ENCODE measurements at regions not wholly inside any gene's neighbourhood (a gene's known extent, or its start where the extent isn't known, plus 50 kb on each side); places are given as distances from the start of the nearest gene placed in this dataset.

DNA sequence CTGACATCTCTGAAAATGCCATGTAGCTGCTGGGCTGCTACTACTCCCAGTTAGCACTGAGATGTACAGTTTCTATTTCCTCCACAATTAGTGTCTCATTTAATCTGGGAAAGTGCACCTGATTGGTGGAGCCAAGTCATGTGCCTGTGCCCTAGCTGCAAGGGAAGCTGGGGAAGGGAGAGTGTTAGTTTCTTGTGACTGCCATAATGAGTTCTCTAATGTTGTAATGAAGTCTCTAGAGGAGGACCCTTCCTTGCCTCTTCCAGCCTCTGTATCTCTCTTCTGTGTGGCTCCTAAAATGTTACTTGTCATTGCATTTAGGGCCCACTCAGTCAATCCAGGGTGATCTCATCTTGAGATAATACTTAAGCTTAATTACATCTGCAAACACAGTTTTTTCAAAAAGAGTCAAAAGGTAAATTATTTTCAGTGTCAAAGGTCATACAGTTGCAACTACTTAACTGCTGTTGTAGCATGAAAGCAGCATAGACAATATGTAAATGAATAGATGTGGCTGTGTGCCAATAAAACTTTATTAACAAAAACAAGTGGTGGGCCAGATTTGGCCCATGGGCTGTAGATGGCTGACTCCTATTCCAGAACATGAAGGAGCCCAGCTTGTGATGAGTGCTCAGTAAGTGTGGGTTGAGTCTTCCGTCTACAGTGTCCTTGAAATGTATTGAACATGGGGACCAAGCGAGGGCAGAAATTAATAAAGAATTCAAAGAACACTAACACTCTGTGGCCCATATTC is 137.2 kb upstream of the MAP1LC3B2 start:
- TF ChIP-seq, protein P1, sequence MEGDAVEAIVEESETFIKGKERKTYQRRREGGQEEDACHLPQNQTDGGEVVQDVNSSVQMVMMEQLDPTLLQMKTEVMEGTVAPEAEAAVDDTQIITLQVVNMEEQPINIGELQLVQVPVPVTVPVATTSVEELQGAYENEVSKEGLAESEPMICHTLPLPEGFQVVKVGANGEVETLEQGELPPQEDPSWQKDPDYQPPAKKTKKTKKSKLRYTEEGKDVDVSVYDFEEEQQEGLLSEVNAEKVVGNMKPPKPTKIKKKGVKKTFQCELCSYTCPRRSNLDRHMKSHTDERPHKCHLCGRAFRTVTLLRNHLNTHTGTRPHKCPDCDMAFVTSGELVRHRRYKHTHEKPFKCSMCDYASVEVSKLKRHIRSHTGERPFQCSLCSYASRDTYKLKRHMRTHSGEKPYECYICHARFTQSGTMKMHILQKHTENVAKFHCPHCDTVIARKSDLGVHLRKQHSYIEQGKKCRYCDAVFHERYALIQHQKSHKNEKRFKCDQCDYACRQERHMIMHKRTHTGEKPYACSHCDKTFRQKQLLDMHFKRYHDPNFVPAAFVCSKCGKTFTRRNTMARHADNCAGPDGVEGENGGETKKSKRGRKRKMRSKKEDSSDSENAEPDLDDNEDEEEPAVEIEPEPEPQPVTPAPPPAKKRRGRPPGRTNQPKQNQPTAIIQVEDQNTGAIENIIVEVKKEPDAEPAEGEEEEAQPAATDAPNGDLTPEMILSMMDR (IDR thresholded peaks at IDR 0.05), result no peak
- no peak for DNase-seq (ENCODE audit: low spot score)
- no peak overlapping the region for H3K27ac ChIP-seq

DNA sequence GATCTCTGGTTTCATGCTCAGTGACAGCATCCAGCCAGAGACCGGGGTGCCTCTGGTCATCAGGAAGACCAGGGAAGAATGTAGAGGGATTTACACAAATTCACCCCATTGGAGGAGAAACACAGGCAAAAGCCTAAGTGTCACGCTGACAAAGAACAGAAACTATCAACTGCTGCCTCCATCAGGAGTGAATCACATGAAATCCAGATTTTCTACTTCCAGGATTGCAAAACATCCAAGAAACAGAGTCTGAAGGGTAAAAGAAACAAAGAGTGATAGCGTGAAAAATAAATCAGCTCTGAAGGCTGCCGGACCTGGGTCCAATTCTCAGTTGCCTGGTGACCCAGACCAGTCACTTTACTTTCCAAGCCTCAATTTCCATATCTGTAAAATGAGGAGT is 136.1 kb upstream of the MAP1LC3B2 start:
- TF ChIP-seq, protein P1 (IDR thresholded peaks at IDR 0.05), result no peak
- no peak overlapping the region for H3K4me3 ChIP-seq
- peaks cover 0 to 6% of the 10 kb centered on the region in 2 donors for H3K9me3 ChIP-seq
- DNase-seq (ENCODE audit: low spot score), result no peak
- H3K27ac ChIP-seq, result no peak overlapping the region
- H3K27me3 ChIP-seq, result no peaks in the 10 kb centered on the region
- no peaks in the 10 kb centered on the region for H3K4me1 ChIP-seq
- H3K36me3 ChIP-seq, result no peaks in the 10 kb centered on the region

More for the DNA sequence above, 137.2 kb upstream of the MAP1LC3B2 start:
- H3K27me3 ChIP-seq, result no peaks in the 10 kb centered on the region
- no peaks in the 10 kb centered on the region for H3K36me3 ChIP-seq
- H3K4me1 ChIP-seq, result no peaks in the 10 kb centered on the region
- peaks cover 0 to 6% of the 10 kb centered on the region in 2 donors for H3K9me3 ChIP-seq
- H3K4me3 ChIP-seq, result no peak overlapping the region

DNA sequence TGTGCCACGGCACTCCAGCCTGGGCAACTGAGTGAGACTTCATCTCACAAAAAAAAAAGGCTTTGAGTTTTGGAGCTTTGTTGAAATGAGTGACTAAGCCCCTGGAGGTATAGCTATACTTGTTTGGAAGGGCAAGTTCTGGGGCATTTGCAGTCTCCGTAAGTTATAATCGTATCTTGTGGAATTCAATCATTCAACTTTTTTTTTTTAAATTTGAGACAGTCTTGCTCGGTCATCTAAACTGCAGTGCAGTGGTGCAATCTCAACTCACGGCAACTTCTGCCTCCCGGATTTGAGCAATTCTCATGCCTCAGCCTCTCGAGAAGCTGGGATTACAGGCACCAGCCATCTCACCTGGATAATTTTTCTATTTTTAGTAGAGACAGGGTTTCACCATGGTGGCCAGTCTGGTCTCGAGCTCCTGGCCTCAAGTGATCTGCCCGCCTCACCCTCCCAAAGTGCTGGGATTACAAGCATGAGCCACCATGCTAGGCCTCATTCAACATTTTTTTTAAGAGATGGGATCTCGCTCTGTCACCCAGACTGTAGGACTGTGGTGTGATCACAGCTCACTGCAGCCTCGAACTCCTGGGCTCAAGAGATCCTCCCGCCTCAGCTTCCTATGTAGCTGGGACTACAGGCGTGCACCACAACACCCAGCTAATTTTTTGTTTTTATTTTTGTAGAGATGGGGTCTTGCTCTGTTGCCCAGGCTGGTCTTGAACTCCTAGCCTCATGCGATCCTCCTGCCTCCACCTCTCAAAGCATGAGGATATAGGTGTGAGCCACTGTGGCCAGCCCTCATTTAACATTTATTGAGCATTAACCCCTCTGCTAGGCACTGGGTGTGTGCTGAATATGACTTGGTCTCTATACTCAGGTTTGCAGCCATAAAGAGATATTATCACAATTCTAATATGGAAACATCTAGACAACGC is 133.7 kb upstream of the MAP1LC3B2 start:
- no peak for DNase-seq (ENCODE audit: low spot score)
- Histone ChIP-seq H3K4me1 (no peaks in the 10 kb centered on the region), H3K27ac (no peak overlapping the region), H3K9me3 (peaks cover 0 to 6% of the 10 kb centered on the region in 2 donors), H3K36me3 (no peaks in the 10 kb centered on the region), H3K4me3 (no peak overlapping the region), H3K27me3 (no peaks in the 10 kb centered on the region)
- TF ChIP-seq, protein P1 (IDR thresholded peaks at IDR 0.05), result no peak

DNA sequence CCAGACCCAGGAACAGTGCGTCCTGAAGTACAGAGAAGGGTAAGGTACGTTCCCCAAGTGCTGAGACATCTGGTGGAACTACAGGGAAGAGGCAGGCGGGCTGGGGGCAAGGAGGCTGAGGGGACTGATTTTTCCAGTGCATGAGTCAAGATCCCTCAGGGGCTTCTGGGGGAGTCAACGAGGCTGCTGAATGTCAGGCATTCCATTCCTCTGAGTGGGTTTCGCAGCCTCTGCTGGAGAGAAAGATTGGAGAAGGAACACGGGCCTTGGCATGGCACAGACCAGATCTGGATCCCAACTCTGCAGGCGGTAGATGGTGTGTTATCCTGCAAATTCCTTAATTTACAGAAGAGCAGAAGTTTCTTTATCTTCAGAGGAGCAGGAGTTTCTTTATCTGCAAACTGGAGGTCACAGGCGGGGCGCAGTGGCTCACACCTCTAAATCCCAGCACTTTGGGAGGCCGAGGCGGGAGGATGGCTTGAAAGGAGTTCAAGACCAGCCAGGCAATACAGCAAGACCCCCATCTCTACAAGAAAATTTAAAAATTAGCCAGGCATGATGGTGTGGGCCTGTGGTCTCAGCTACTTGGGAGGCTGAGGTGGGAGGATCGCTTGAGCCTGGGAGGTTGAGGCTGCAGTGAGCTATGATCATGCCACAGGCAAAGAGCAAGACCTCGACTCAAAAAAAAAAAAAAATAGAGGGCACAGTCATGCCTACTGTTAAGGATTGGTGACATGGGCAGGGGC is 132.6 kb upstream of the MAP1LC3B2 start:
- DNase-seq (ENCODE audit: low spot score), result peak; percentile 89
- H3K9me3 ChIP-seq, result peaks cover 0 to 4% of the 10 kb centered on the region in 2 donors
- no peaks in the 10 kb centered on the region for H3K4me1 ChIP-seq
- no peak overlapping the region for H3K27ac ChIP-seq
- no peak overlapping the region for H3K4me3 ChIP-seq
- TF ChIP-seq, protein P1 (IDR thresholded peaks at IDR 0.05), result peak in 1 of 2 donors; percentile 26
- no peaks in the 10 kb centered on the region for H3K36me3 ChIP-seq
- H3K27me3 ChIP-seq, result no peaks in the 10 kb centered on the region

DNA sequence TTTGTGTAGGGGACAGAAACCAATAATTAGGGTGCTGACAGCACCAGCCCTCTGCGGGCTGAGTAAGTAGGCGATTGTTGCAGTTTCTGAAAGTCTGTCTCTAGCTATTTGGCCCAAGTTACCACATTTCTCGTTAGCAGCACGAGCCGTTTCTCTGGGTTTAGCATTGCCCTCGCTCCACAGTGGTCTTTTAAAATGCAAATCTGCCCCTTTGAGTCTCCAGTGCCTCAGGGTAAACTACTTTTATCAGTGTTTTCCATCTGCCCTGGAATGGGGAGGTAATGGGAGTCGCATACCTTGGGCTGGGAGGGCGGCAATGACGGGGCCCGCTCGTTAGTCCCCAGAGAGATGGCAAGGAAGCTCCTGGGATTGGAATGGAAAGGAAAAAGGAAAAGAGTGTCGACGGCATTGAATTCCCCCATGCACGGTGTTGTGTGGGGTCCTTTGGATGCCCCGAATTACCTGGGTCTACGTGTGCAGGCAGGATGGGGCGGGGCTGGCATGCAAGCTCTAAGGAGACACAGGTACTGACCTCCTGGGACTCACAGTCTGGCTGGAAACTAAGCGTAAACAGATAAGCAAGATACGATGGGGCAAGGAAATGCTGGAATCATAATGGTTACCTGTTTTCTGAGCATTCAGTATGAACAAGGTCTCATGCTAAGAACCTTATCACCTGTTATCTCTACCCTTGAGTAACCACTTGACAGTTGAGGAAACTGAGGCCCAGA is 131.8 kb upstream of the MAP1LC3B2 start:
- H3K9me3 ChIP-seq, result peaks cover 0 to 6% of the 10 kb centered on the region in 2 donors
- TF ChIP-seq, protein P1 (IDR thresholded peaks at IDR 0.05), result no peak
- DNase-seq (ENCODE audit: low spot score), result no peak
- H3K4me3 ChIP-seq, result no peak overlapping the region
- peaks cover 0 to 4% of the 10 kb centered on the region in 2 donors for H3K4me1 ChIP-seq
- no peak overlapping the region for H3K27ac ChIP-seq
- no peaks in the 10 kb centered on the region for H3K27me3 ChIP-seq
- H3K36me3 ChIP-seq, result no peaks in the 10 kb centered on the region

Data from right atrium auricular region (tissue), 2 donors.